Kidney epithelial cell (primary cell): ENCODE measurements at regions not wholly inside any gene's neighbourhood (a gene's known extent, or its start where the extent isn't known, plus 50 kb on each side); places are given as distances from the start of the nearest gene placed in this dataset.

Experiments
- DNase-seq: peaks from one replicate; pipeline ENCODE4 v3.0.0-alpha.2; 2010; ENCODE audit warnings: low read depth
- H3K27me3 ChIP-seq: 2 replicates; pipeline ENCODE4 v1.6.0; 2011; ENCODE audit warnings: low read length; ENCODE audit not compliant: control insufficient read depth, insufficient read depth
- H3K36me3 ChIP-seq: 2 replicates; pipeline ENCODE4 v1.5.1; 2011; ENCODE audit warnings: low read length; ENCODE audit not compliant: control insufficient read depth, insufficient read depth
- H3K4me3 ChIP-seq: 2 replicates; pipeline ENCODE4 v1.5.1; 2011; ENCODE audit warnings: low read depth, mild to moderate bottlenecking, control low read depth, low read length
- TF ChIP-seq, protein P1 (sequence below): IDR thresholded peaks from 2 replicates; pipeline ENCODE4 v1.5.1; 2011; ENCODE audit warnings: mild to moderate bottlenecking, moderate library complexity, low read length, control low read depth, inconsistent platforms; ENCODE audit not compliant: insufficient read depth, poor library complexity, severe bottlenecking

DNA sequence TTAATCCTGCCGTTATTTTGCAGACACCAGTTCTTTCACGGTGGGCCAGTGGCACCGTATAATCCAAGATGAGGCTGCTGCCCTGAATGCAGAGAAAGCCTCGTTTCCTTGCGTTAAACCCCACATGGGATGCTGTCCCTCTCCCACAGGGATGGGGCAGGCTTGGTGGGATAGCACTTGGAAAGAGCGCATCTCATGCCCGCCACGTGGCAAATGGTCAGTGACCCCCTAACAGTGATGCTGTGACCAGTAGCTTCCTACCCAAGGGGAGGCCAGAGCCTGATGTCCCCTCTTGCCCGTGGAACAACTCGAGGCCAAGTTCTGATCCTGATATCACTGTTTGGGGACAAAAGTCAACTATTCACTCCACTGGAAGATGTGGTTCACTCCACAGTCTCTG is 73.3 kb downstream of the RHOB start:
- no peak for DNase-seq
- Histone ChIP-seq H3K36me3 (no peaks in the 10 kb centered on the region), H3K27me3 (no peaks in the 10 kb centered on the region), H3K4me3 (no peak overlapping the region)
- TF ChIP-seq, protein P1, sequence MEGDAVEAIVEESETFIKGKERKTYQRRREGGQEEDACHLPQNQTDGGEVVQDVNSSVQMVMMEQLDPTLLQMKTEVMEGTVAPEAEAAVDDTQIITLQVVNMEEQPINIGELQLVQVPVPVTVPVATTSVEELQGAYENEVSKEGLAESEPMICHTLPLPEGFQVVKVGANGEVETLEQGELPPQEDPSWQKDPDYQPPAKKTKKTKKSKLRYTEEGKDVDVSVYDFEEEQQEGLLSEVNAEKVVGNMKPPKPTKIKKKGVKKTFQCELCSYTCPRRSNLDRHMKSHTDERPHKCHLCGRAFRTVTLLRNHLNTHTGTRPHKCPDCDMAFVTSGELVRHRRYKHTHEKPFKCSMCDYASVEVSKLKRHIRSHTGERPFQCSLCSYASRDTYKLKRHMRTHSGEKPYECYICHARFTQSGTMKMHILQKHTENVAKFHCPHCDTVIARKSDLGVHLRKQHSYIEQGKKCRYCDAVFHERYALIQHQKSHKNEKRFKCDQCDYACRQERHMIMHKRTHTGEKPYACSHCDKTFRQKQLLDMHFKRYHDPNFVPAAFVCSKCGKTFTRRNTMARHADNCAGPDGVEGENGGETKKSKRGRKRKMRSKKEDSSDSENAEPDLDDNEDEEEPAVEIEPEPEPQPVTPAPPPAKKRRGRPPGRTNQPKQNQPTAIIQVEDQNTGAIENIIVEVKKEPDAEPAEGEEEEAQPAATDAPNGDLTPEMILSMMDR = no peak

DNA sequence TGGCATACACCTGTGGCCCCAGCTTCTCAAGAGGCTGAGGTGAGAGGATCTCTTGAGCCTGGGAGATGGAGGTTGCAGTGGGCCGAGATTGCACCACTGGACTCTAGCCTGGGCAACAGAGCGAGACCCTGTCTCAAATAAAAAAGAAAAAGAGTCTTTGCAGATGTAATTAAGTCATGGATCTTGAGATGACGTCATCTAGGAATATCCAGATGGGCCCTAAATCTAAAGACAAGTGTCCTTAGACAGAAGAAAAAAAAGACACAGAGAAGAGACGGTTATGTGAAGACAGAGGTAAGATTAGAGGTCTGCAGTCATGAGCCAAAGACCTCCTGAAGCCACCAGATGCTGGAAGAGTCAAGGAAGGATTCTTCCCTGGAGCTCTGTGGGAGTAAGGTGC is 74.3 kb downstream of the RHOB start:
- H3K4me3 ChIP-seq = no peak overlapping the region
- TF ChIP-seq, protein P1 = no peak
- no peak for DNase-seq

DNA sequence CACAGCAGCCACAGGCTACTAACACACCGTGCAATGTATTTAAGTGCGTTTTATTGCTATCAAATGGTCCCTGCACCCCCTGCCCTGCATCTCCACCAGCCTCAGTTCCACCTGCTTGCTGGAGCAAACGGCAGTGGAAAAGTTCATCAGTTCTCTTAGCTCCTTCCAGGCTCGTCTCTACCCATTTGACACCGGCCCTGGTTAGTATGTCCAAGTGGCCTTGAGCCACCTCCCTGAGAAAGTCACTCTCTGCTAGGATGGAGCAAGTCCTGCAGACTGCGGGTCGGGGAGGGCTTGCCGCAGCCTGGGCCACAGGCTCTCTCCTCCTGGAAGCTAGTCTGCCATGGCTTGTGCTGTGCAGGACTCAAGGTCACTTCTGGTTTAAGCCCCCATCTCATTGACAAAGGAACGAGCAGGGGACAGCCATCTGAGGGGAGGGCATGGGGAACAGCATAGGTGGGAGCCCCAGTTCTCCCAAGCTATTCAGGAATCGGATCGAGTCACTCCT is 74.9 kb downstream of the RHOB start:
- TF ChIP-seq, protein P1 = no peak

More for the DNA sequence above, 74.3 kb downstream of the RHOB start:
- Histone ChIP-seq H3K27me3 (no peaks in the 10 kb centered on the region), H3K36me3 (no peaks in the 10 kb centered on the region)

GRCh38 chr2:20523073-20523798 is 76.4 kb downstream of the RHOB start:
- no peaks in the 10 kb centered on the region for H3K36me3 ChIP-seq
- H3K27me3 ChIP-seq = no peaks in the 10 kb centered on the region
- TF ChIP-seq, protein P1 = no peak
- no peak for DNase-seq
- H3K4me3 ChIP-seq = no peak overlapping the region

More for the DNA sequence above, 74.9 kb downstream of the RHOB start:
- DNase-seq = no peak
- H3K36me3 ChIP-seq = no peaks in the 10 kb centered on the region
- H3K27me3 ChIP-seq = no peaks in the 10 kb centered on the region
- no peak overlapping the region for H3K4me3 ChIP-seq

GRCh38 chr2:20523799-20524187 is 76.9 kb downstream of the RHOB start:
- Histone ChIP-seq H3K36me3 (no peaks in the 10 kb centered on the region), H3K4me3 (no peak overlapping the region), H3K27me3 (no peaks in the 10 kb centered on the region)
- no peak for DNase-seq
- TF ChIP-seq, protein P1 = no peak
